SHP77 (cell line): ENCODE measurements at regions not wholly inside any gene's neighbourhood (a gene's known extent, or its start where the extent isn't known, plus 50 kb on each side); places are given as distances from the start of the nearest gene placed in this dataset.

ENCODE experiments used
- DNase-seq, 2 experiments: peaks; one replicate each; lab custom pipeline; 2025; lab: John Stamatoyannopoulos, UW

DNA sequence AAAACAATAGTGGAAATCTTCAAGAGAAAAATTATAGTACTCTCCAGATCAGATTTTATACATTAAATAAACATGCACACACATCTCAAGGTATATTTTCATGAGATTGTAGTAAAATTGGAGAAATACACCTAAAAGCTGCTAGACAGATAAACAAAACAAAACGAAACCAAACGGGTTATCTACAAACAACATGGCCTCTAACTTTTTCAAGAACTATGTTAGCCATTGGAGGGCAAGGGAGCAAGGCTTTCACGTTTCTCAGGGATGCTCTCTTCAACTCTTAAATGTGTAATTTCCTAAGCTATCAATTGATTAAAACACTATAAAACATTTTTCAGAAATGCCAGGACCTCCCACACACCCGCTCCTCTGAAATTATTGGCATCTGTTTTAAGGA, 1262.4 kb upstream of the PCDH20 start:
- no peak for DNase-seq

GRCh38 chr13:62663767-62664166, 1248.1 kb upstream of the PCDH20 start:
- no peak for DNase-seq

DNA sequence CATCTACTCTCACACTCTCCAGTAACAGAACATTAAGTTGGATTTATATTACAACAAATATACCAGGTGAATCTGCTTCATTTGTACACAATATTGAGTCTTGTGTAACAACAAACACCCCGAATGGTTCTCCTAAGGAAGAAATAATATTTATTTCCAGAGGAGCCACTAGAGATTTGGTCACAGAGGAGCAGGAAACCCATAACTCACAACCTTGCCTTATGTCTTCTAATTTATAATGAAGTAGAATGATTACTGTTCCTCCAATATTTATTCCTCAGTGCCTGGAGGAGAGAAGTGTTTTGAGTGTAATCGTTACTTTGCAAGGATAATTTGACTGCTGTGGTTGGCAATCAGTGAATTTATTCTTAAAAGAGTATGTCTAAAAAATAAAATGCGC, 1243.7 kb upstream of the PCDH20 start:
- no peak for DNase-seq

DNA sequence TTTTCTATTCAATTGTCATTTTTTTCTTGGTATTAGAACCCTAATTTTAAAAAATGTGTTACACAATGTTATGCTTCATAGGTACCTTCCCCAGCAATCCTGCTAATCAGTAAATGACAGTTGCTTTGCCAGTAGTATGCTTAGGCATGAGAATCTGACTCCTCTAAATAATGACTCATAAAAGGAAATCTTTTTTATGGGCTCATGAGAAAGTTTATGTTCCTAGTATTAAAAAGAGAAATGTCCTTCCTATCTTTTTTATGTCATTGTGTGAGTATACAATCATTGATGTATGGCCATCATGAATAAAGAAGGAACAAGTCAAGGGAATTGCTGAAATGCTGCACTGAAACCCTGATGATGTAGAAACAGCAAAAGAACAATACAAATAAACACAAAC, 1237.7 kb upstream of the PCDH20 start:
- no peak for DNase-seq

GRCh38 chr13:62643799-62644524, 1228.3 kb upstream of the PCDH20 start:
- no peak for DNase-seq

DNA sequence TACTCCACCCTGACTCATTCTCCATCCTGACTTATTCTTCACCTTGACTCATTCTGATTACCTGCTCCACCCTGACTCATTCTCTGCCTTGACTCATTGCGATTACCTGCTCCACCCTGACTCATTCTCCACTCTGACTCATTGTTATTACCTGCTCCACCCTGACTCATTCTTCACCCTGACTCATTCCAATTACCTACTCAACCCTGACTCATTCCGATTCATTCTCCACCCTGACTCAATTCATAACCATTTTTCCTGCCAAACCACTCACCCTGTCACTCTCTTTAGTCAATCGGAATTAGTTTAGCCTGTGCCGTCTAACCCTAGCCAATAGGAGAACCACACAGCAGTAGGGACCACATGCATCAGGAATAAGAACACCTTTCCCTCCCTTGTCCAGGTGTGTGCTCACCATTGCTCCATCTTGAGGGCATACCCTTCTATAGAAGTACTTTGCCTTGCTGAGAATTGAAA, 1227.4 kb upstream of the PCDH20 start:
- no peak for DNase-seq

GRCh38 chr13:62635161-62635560, 1219.5 kb upstream of the PCDH20 start:
- no peak for DNase-seq

GRCh38 chr13:62633448-62633847, 1217.8 kb upstream of the PCDH20 start:
- DNase-seq = no peak

GRCh38 chr13:62631619-62632018, 1216.0 kb upstream of the PCDH20 start:
- DNase-seq = no peak

DNA sequence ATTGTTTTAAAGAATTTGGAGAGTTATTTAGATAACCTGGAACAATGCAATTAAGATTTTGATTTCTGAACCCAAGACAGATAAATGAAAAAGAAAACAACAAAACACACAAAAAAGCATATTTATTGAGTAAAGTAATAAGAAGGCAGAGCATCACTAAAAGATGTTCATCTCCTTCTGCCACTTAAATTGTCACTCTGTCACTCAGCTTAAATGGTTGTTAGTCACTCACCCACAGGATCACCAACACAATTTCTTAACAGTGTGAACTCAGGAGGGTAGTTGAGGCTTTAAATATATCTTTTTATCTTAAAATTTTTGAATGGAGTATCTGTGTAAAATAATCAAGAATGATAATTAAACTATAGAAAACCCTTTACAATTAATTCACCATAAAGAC, 1215.5 kb upstream of the PCDH20 start:
- DNase-seq = no peak

DNA sequence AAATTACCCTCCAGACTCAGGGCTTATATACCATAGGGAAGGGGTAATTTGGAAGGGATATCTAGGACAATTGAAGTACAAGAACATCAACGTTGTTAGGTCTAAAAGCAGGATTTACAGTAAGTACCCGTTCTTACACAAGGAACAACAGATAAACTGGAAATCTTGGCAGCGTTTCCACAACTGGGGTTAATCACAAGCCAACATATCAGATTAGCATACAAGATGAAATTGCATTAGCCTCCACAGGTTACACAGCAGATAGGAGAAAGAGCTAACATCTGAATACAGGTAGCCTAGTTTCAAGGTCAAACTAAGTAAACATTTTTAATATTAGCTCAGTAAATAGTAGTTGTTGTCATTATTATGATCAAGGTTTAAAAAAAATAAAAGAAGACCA, 1214.0 kb upstream of the PCDH20 start:
- no peak for DNase-seq

DNA sequence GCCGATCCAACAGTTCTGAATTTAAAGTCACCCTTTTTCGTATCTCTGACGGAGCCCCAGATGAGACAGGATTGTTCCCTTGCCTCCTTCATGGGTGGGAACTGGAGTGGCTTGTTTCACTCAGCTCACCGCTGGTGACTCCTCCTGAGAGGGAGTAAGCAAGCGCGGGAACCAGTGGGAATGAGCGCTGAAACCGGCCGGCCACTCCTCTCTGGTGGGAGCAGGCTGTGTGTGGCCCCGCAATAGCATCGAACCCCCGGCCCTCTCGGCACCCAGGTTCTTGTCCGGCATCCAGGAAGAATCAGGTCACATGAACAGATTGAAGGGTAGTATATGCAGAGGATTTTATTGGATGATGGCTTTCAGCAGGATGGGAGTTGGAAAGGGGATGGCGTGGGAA, 1211.6 kb upstream of the PCDH20 start:
- no peak for DNase-seq

- no peak for DNase-seq
Observed at GRCh38 chr13:62626771-62627170, 1211.1 kb upstream of the PCDH20 start.

- DNase-seq = no peak
Observed at GRCh38 chr13:62625214-62625881, 1209.7 kb upstream of the PCDH20 start.

- no peak for DNase-seq
Observed at GRCh38 chr13:62613819-62614218, 1198.2 kb upstream of the PCDH20 start.

DNA sequence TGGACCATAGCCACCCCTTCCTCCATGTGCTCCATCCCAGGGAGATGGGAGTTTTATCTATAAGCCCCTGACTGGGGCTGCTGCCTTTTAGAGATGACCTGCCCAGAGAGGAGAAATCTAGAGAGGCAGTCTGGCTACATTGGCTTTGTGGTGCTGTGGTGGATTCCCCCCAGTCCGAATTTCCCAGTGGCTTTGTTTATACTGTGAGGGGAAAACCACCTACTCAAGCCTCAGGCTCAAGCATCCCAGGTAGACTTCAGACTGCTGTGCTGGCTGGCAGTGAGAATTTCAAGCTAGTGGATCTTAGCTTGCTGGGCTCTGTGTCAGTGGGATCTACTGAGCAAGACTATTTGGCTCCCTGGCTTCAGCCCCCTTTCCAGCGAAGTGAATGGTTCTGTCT, 1195.7 kb upstream of the PCDH20 start:
- no peak for DNase-seq

GRCh38 chr13:62598708-62599107, 1183.1 kb upstream of the PCDH20 start:
- DNase-seq = no peak

DNA sequence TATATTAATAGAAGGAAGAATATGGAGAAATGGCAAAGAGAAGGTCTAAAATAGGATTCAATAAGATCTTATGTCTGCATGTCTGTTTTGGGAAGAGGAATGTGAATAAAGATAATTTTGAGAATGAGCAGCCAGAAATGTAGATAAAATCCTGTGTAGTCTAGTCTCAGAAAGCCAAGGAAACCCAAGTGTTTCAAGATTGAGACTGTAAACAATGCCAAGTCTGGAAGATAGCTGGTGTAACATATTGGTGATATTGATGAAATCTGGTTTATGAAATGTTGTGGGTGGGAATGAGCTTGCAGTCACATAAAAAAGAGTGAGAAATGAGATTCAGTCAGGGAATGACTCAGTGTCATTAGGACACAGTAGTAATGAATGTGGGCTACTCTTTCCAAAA, 1180.3 kb upstream of the PCDH20 start:
- no peak for DNase-seq

DNA sequence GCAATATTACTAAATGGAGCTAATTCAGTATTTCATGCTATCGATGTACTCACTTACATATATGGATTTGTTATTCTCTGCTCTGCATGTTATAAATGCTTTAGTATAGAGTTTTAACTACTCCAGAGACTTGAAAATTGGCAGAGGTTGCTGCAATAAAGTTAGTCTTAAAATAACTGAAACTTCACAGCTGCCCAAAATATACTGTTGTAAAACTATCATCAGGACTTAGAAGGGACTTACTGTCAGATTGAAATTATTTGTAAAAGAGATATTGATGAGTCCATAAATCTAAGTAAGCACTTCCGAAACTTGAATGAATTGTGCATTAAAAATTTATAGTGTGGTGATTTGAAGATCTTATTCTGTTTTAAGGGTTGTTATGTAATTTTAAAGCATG, 1178.2 kb upstream of the PCDH20 start:
- no peak for DNase-seq

- DNase-seq = no peak
Observed at GRCh38 chr13:62583466-62583865, 1167.8 kb upstream of the PCDH20 start.

DNA sequence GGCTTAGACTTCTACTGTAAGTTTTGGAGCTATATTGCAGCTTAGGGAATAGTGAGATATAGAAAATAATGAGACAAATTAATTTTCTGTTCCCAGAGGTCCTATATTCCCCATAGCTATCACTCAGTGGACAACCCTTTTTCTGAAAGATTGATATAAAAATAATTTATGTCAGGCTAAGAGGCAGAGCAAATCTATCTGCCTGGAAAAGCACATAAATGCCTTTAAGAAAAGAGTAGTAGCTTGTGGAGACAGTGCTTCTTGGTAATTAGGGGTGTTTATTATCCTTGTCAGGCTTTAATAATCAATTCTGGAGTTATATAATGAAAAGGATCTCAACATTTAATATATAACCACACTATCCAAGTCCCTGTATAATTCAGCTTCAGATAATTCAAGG, 1162.8 kb upstream of the PCDH20 start:
- DNase-seq = no peak

DNA sequence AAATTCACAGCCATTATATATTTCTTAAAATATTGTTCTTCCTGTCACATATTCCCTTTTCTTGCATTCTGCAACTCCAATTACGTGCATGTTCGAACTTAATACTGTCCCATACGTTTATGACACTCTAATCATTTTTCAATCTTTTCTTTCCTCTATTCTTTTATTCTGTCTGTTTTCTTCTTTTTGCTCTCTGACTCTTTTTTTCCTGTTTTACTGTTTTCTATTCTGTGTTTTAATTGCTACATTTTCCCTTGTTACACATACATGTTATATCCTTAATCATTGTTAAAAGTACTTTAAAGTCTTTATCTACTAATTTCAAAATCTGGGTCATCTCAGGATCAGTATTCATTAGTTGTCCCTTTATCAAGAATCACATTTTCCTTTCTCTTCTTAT, 1149.1 kb upstream of the PCDH20 start:
- DNase-seq = no peak

GRCh38 chr13:62563251-62563650, 1147.6 kb upstream of the PCDH20 start:
- no peak for DNase-seq

GRCh38 chr13:62556978-62557377, 1141.3 kb upstream of the PCDH20 start:
- no peak for DNase-seq
